Muscle of leg (tissue), 3 donors: ENCODE measurements at regions not wholly inside any gene's neighbourhood (a gene's known extent, or its start where the extent isn't known, plus 50 kb on each side); places are given as distances from the start of the nearest gene placed in this dataset.

Experiments
- DNase-seq: peaks from one replicate; pipeline ENCODE4 v3.0.0; 2013
- H3K27ac ChIP-seq: one replicate; pipeline ENCODE4 v1.5.1; 2013; ENCODE audit warnings: mild to moderate bottlenecking, low read length, control low read depth
- H3K27me3 ChIP-seq: one replicate; pipeline ENCODE4 v1.6.1; 2013; ENCODE audit warnings: low read length; ENCODE audit not compliant: control insufficient read depth, insufficient read depth
- H3K36me3 ChIP-seq: one replicate; pipeline ENCODE4 v1.6.1; 2013; ENCODE audit warnings: low read length; ENCODE audit not compliant: control insufficient read depth, insufficient read depth
- H3K4me1 ChIP-seq: one replicate; pipeline ENCODE4 v1.6.1; 2013; ENCODE audit warnings: low read length; ENCODE audit not compliant: control insufficient read depth, insufficient read depth
- H3K4me3 ChIP-seq: one replicate; pipeline ENCODE4 v1.5.1; 2013; ENCODE audit warnings: low read length, control low read depth
- H3K9me3 ChIP-seq: replicated peaks from 2 replicates; pipeline ENCODE4 v1.6.1; 2013; ENCODE audit warnings: low read depth, low read length; ENCODE audit not compliant: control insufficient read depth
- WGBS: methylation state at CpG from one replicate; pipeline ENCODE4 v1.1.5; 2013; ENCODE audit warnings: missing lambda C conversion rate; ENCODE audit not compliant: insufficient coverage; 5-methylcytosine and 5-hydroxymethylcytosine counted together

DNA sequence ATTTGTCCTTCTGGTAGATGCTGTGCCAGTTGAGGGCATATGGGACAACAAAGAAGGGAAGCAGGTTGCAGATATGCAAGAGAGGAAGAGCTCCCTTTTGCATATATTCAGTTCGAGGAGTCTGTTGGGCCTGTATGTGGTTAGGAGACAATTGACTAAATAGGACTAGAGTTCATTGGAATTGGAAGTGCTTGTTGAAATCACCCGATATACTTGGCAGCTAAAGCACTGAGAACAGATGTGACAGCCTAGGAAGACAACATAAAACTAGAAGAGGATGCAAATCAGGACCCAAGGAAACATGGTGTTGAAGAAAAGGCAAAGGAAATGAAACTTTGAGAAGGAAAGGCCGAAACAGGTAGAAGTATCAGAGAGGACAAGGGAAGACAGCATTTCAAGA lies 215.2 kb upstream of the P2RY1 start:
- peaks cover 4% of the 10 kb centered on the region for H3K4me1 ChIP-seq
- H3K27me3 ChIP-seq, result no peaks in the 10 kb centered on the region
- no peak overlapping the region for H3K27ac ChIP-seq
- no peaks in the 10 kb centered on the region for H3K9me3 ChIP-seq
- no peaks in the 10 kb centered on the region for H3K36me3 ChIP-seq
- H3K4me3 ChIP-seq, result no peak overlapping the region
- DNase-seq, result peak; percentile 61
- WGBS, result 63% methylated on average over 3 of the region's 3 CpGs

DNA sequence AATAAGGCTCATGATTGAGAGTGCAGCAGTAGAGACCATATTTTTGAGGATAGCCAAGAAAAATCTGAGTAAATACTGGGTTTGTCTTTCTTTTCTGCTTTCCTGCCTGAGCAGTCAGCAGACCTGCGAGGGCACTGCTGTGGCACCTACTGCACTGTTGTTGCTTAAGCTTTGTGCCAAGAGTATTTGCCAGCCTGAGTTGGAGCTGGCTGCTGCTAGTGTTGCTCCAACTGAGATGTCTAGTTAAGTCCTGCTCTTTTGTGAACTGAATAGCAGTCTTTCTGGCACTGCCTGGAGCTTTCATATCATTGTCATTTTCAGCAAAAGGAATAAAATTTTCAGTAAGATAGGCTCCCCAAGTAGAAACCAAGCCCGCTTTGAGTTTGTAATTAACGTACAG lies 214.5 kb upstream of the P2RY1 start:
- H3K9me3 ChIP-seq, result no peaks in the 10 kb centered on the region
- H3K27ac ChIP-seq, result no peak overlapping the region
- H3K4me3 ChIP-seq, result no peak overlapping the region
- DNase-seq, result no peak
- H3K36me3 ChIP-seq, result no peaks in the 10 kb centered on the region
- peaks cover 4% of the 10 kb centered on the region for H3K4me1 ChIP-seq
- WGBS, result 100% methylated on average over 1 of the region's 3 CpGs
- H3K27me3 ChIP-seq, result no peaks in the 10 kb centered on the region

DNA sequence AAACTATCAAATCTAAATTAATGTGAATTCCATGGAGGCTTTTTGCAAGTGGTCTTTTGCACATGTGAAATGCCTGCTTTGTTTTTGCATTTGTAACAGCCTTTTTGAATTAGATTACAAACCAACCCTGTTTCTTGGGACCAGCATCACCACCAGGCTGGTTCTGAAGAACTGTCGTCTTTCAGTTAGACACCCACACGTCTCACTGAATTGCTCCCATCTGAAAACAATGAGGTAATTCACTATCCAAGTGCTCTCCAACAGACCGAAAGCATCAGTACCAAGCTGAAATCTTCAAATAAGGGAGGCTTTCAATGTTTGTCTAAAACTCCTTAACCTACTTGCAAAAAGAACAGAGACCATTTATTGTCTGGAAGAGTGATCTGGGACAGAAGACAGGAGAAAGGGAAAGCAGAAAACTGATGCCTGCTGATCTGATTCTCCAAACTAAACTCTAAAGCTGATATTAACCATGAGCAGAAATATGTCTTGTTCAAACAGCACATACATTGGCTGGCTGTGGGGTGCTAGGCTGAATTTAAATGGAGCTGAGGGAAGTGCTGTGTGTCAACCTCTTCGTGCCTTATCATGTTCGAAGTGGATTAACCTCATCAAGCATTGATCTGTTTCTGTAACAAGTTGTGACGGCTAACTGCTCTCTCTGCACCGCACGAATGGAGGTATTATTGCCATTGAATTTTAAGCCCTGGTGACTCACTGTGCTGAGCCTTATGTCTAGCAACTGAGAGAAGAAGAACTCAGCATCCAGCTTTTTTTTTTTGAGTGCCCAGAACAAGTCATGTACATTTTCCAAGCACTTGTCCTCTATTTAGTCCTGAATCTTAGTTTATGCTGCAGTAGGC lies 213.7 kb upstream of the P2RY1 start:
- H3K4me1 ChIP-seq, result peaks cover 4% of the 10 kb centered on the region
- H3K36me3 ChIP-seq, result no peaks in the 10 kb centered on the region
- no peak overlapping the region for H3K4me3 ChIP-seq
- no peaks in the 10 kb centered on the region for H3K9me3 ChIP-seq
- H3K27ac ChIP-seq, result no peak overlapping the region
- WGBS, result 71% methylated on average over 7 of the region's 8 CpGs
- DNase-seq, result no peak
- no peaks in the 10 kb centered on the region for H3K27me3 ChIP-seq

DNA sequence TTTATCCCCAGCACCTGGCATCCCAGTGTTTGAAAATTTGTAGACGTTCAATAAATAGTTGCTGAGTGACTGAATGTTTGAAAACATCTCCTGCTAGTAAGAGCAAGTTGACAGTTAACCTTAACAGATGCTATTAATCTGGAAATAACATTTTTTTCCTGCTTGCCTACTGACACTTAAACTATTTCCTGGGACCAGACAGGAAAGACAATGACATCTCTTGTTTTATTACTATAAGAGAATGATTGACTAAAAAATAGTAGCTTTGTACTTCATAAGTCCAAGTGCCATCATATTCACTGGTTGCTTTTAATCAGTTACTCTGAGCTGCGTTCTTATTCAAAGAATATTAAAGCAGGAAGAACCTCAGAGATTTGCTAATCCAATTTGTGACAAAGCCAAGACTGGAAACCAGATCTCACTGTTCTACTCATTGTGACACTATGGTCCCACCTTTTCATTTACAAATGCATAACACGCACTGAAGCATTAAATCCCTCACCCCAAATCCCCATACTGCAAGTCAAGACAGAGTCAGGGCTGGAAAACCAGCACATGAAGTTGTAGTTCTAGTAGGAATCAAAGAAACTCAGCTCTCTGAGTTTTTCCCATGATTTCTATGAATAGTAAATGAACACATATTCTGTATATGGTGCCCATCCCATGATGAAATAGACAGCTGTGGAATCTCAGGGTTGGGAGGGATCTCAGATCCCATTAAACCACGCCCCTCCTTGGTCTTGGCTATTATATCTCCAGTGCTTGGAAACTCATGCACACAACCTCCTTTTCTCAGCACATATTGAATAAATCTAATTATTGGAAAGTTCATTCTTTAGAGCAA lies 212.7 kb upstream of the P2RY1 start:
- 43% methylated on average over 1 of the region's 4 CpGs for whole genome bisulfite sequencing
- Histone ChIP-seq H3K27ac (no peak overlapping the region), H3K36me3 (no peaks in the 10 kb centered on the region), H3K4me3 (no peak overlapping the region), H3K27me3 (no peaks in the 10 kb centered on the region), H3K4me1 (peaks cover 4% of the 10 kb centered on the region), H3K9me3 (no peaks in the 10 kb centered on the region)
- DNase-seq, result peak; percentile 41

DNA sequence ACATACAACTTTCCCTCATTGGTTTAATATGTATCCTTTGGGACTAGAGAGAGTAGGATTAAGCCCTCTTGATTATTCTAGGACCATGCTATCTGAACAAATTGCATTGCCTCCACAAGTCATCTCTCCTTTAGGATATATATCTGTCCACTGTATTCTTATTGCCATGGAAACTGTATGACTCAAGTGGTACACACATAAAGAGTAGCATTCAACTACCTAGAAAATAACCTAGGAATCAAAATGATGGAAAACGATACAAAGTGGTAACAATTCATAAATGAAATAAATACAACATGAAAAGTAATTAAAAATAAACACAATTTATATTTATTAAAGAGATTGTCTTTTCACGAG lies 212.1 kb upstream of the P2RY1 start:
- Histone ChIP-seq H3K4me3 (no peak overlapping the region), H3K9me3 (no peaks in the 10 kb centered on the region), H3K4me1 (peaks cover 4% of the 10 kb centered on the region), H3K27ac (no peak overlapping the region), H3K27me3 (no peaks in the 10 kb centered on the region), H3K36me3 (no peaks in the 10 kb centered on the region)
- DNase-seq, result peak; percentile 22
- no CpG with 5 or more reads among the region's 2 CpGs for WGBS

GRCh38 chr3:152623286-152623911 lies 211.5 kb upstream of the P2RY1 start:
- DNase-seq, result peak; percentile 42
- no CpG with 5 or more reads among the region's 5 CpGs for WGBS
- Histone ChIP-seq H3K4me3 (no peak overlapping the region), H3K27me3 (no peaks in the 10 kb centered on the region), H3K9me3 (no peaks in the 10 kb centered on the region), H3K4me1 (peaks cover 4% of the 10 kb centered on the region), H3K27ac (no peak overlapping the region), H3K36me3 (no peaks in the 10 kb centered on the region)

GRCh38 chr3:152626226-152626625 lies 208.7 kb upstream of the P2RY1 start:
- no peaks in the 10 kb centered on the region for H3K36me3 ChIP-seq
- H3K9me3 ChIP-seq, result no peaks in the 10 kb centered on the region
- H3K27ac ChIP-seq, result no peak overlapping the region
- H3K4me3 ChIP-seq, result no peak overlapping the region
- H3K27me3 ChIP-seq, result no peaks in the 10 kb centered on the region
- peaks cover 4% of the 10 kb centered on the region for H3K4me1 ChIP-seq
- no peak for DNase-seq
- WGBS, result 86% methylated on average over 1 of the region's 4 CpGs

- Histone ChIP-seq H3K4me1 (no peaks in the 10 kb centered on the region), H3K4me3 (no peak overlapping the region), H3K27ac (no peak overlapping the region), H3K36me3 (no peaks in the 10 kb centered on the region), H3K27me3 (no peaks in the 10 kb centered on the region), H3K9me3 (peaks cover 2% of the 10 kb centered on the region)
- WGBS, result no CpG with 5 or more reads among the region's 3 CpGs
- DNase-seq, result peak; percentile 55
These were observed 206.4 kb upstream of the P2RY1 start for GRCh38 chr3:152628496-152628895.

DNA sequence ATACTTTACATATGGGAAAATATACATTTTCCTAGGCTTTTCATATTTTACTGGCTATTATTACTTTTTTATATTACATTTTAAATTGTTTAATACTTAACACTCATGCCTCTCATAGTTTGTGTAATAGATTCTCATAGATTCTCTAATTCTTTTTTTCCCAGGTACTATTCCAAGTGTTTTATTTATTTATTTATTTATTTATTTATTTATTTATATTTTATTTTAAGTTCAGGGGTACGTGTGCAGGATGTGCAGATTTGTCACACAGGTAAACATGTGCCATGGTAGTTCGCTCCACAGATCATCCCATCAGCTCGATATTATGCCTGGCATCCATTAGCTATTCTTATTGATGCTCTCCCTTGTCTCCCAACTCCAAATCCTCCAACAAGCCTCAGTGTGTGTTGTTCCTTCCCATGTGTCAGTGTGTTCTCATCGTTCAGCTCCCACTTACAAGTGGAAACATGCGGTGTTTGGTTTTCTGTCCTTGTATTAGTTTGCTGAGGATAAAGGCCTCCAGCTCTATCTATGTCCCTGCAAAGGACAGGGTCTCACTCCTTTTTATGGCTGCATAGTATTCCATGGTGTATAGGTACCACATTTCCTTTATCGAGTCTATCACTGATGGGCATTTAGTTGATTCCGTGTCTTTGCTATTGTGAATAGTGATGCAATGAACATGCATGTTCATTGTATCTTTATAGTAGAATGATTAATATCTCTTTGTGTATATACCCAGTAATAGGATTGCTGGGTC lies 205.4 kb upstream of the P2RY1 start:
- Histone ChIP-seq H3K4me3 (no peak overlapping the region), H3K36me3 (no peaks in the 10 kb centered on the region), H3K27me3 (no peaks in the 10 kb centered on the region), H3K4me1 (no peaks in the 10 kb centered on the region), H3K27ac (no peak overlapping the region), H3K9me3 (peaks cover 2% of the 10 kb centered on the region)
- no peak for DNase-seq
- WGBS, result 95% methylated on average over 2 of the region's 7 CpGs
